Gastroesophageal sphincter (tissue), 4 donors: ENCODE measurements at regions not wholly inside any gene's neighbourhood (a gene's known extent, or its start where the extent isn't known, plus 50 kb on each side); places are given as distances from the start of the nearest gene placed in this dataset.

Source experiments
- ATAC-seq: fragments of 150-250 bp; one replicate; pipeline ENCODE4 v1.9.1; 2016; ENCODE audit warnings: mild to moderate bottlenecking, moderate library complexity
- H3K27ac ChIP-seq, 4 donors: fragments of 200-600 bp; sonication (generic) in 3 of 4; 1 replicate in 3 of 4; 2 replicates in 1 of 4; pipeline ENCODE4 v1.5.1; 2016 to 2019
- H3K27me3 ChIP-seq: fragments of 200-600 bp; sonication (generic); one replicate; pipeline ENCODE4 v1.5.1; 2019
- H3K36me3 ChIP-seq, 2 donors: fragments of 200-600 bp; sonication (generic); one replicate each; pipeline ENCODE4 v1.5.1; 2019; ENCODE audit warnings: control low read depth in 1 of 2
- H3K4me1 ChIP-seq, 3 donors: fragments of 200-600 bp; sonication (generic); 1 replicate in 2 of 3; 2 replicates in 1 of 3; pipeline ENCODE4 v1.5.1; 2016 to 2019; ENCODE audit warnings: control low read depth in 2 of 3
- H3K4me3 ChIP-seq, 2 donors: fragments of 200-600 bp; sonication (generic); one replicate each; pipeline ENCODE4 v1.5.1; 2019; ENCODE audit warnings: mild to moderate bottlenecking in 1 of 2, moderate library complexity in 1 of 2
- H3K9me3 ChIP-seq, 3 donors: fragments of 200-600 bp; sonication (generic); one replicate each; pipeline ENCODE4 v1.5.1; 2017 to 2019; ENCODE audit warnings: control low read depth in 2 of 3
- CTCF ChIP-seq, 4 experiments: fragments of 200-600 bp in 2 of 4; fragments of 450-650 bp in 2 of 4; sonication (generic) in 1 of 4; IDR thresholded peaks; one replicate each; pipeline ENCODE4 v1.5.1; 2017 to 2019; ENCODE audit warnings: antibody characterized with exemption in 4 of 4, mild to moderate bottlenecking in 2 of 4, moderate library complexity in 2 of 4
- EP300 ChIP-seq: sonication (generic); formaldehyde crosslinking; IDR thresholded peaks from one replicate; pipeline ENCODE4 v1.6.1; 2017; ENCODE audit warnings: antibody characterized with exemption, mild to moderate bottlenecking
- POLR2A ChIP-seq, 2 donors: fragments of 450-650 bp; IDR thresholded peaks; one replicate each; pipeline ENCODE4 v1.6.1; 2017; ENCODE audit warnings: antibody characterized with exemption in 2 of 2, mild to moderate bottlenecking in 2 of 2, moderate library complexity in 1 of 2
- POLR2AphosphoS5 ChIP-seq: sonication (generic); formaldehyde crosslinking; IDR thresholded peaks from one replicate; pipeline ENCODE4 v1.6.1; 2017; ENCODE audit warnings: antibody characterized with exemption
- WGBS, 2 donors: methylation state at CpG; one replicate each; pipeline ENCODE4 v1.1.5; 2018; ENCODE audit warnings: low coverage in 1 of 2; 5-methylcytosine and 5-hydroxymethylcytosine counted together

DNA sequence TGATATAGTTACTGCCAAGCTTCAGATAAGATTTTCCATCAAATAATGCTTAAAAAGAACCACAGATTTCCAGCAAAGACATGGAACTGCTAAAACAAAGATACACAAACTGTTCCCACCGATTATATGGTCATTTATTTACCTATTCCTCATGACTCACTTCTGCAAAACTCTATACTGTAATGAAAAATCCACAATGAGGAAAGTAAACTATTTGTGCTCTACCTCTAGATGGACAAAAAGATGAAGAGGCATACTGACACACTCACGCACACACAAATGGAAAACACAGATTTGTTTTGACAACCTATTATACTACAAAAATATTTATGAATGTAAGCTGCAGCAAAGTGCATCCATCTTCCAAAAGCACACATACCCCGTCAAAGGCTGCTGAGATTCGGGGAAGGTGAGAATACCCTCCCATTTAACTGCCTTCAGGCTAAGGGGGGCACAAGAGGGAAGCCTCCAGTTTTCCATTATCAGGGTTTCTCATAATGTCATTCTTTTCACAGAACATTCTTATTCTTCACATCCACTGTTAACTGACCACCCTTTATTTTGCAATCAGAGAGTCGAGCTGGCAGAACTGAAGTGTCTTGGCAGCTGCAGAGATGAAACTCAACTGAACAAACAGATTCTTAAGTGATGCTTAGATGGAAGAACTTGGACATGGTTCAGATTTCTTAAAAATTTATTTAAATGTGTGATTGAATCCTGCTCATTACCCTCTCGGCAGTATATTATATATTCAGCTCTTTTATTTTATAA, 115.9 kb upstream of the TANK start:
- H3K9me3 ChIP-seq: no peaks in the 10 kb centered on the region
- H3K4me3 ChIP-seq: no peak overlapping the region
- WGBS, 2 donors: 19 to 40% methylated on average over 5 to 6 of the region's 6 CpGs
- H3K4me1 ChIP-seq: peaks cover 3 to 23% (median 4%) of the 10 kb centered on the region in 3 donors
- TF ChIP-seq POLR2AphosphoS5 (no peak), POLR2A (IDR thresholded peaks at IDR 0.05) (no peak), CTCF (IDR thresholded peaks at IDR 0.05) (no peak), EP300 (no peak)
- H3K27me3 ChIP-seq: no peaks in the 10 kb centered on the region
- H3K36me3 ChIP-seq: no peaks in the 10 kb centered on the region
- peak overlapping the region in 2 of 4 donors; percentile 10 to 55 for H3K27ac ChIP-seq
- ATAC-seq: peak; percentile 66

- Histone ChIP-seq H3K27ac (peak overlapping the region in 1 of 4 donors; percentile 55), H3K27me3 (no peaks in the 10 kb centered on the region), H3K36me3 (no peaks in the 10 kb centered on the region), H3K9me3 (no peaks in the 10 kb centered on the region), H3K4me1 (peaks cover 3 to 23% (median 4%) of the 10 kb centered on the region in 3 donors), H3K4me3 (no peak overlapping the region)
- WGBS, 2 donors: 81 to 92% methylated on average over 1 of the region's 1 CpG
- peak; percentile 84 for TF ChIP-seq POLR2AphosphoS5
- no peak for TF ChIP-seq CTCF (IDR thresholded peaks at IDR 0.05)
- ATAC-seq: peak; percentile 90
Measured at GRCh38 chr2:161044921-161045320, 115.3 kb upstream of the TANK start.

DNA sequence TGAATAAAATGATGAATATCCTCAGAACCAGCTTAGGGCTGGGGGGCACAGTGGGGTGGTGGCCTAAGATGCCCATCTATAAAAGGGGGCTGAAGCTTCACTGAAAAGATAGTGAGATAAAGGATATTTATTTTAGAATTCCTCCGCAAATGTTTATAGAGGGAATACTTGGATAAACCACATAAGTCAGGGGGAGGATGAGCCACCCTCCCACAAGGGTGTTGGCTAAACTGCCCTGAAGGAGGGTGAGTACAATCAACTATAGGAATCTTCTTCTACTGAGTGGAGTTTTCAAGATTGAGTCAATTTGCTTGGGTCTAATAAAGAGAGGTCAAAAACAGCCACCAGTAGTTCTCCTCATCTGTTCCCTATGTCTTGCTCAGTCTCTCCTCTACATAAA, 114.5 kb upstream of the TANK start:
- ATAC-seq: no peak
- no peak overlapping the region for H3K27ac ChIP-seq
- no peaks in the 10 kb centered on the region for H3K27me3 ChIP-seq
- TF ChIP-seq EP300 (no peak), POLR2A (IDR thresholded peaks at IDR 0.05) (no peak), CTCF (IDR thresholded peaks at IDR 0.05) (no peak), POLR2AphosphoS5 (no peak)
- H3K9me3 ChIP-seq: no peaks in the 10 kb centered on the region
- no peaks in the 10 kb centered on the region for H3K36me3 ChIP-seq
- H3K4me3 ChIP-seq: no peak overlapping the region
- peaks cover 3 to 23% (median 4%) of the 10 kb centered on the region in 3 donors for H3K4me1 ChIP-seq
- WGBS, 2 donors: 80 to 91% methylated on average over 1 of the region's 1 CpG

GRCh38 chr2:161046876-161047275, 113.4 kb upstream of the TANK start:
- TF ChIP-seq POLR2A (IDR thresholded peaks at IDR 0.05) (no peak), CTCF (IDR thresholded peaks at IDR 0.05) (no peak), EP300 (no peak), POLR2AphosphoS5 (no peak)
- no peak for ATAC-seq
- Histone ChIP-seq H3K27me3 (no peaks in the 10 kb centered on the region), H3K4me1 (peaks cover 3 to 23% (median 4%) of the 10 kb centered on the region in 3 donors), H3K27ac (no peak overlapping the region), H3K4me3 (no peak overlapping the region), H3K36me3 (no peaks in the 10 kb centered on the region), H3K9me3 (no peaks in the 10 kb centered on the region)
- WGBS, 2 donors: 100% methylated on average over 1 to 2 of the region's 2 CpGs

DNA sequence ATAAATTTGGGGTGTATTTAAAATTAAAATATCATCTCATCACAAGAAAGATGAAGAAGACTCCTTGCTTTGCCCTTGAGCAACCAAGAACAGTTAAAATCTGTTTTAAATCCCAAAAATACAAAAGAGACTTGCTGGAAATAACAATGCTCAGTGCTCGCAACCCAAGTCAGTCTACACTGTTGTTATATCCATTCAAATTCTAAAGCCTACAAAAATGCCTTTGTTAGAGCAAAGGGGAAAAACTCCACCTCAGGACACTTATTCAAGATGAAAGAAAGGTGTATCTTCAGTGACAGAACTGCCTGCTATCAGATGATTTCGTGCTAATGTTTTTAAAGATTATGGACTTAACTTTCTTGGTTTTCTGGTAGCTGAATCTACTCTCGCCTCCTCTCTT, 111.9 kb upstream of the TANK start:
- TF ChIP-seq POLR2AphosphoS5: no peak
- TF ChIP-seq POLR2A (IDR thresholded peaks at IDR 0.05): no peak
- TF ChIP-seq EP300: no peak
- TF ChIP-seq CTCF (IDR thresholded peaks at IDR 0.05): no peak
- H3K27me3 ChIP-seq: no peaks in the 10 kb centered on the region
- no peak overlapping the region for H3K27ac ChIP-seq
- no peaks in the 10 kb centered on the region for H3K36me3 ChIP-seq
- WGBS, 2 donors: 60 to 87% methylated on average over 3 of the region's 3 CpGs
- no peaks in the 10 kb centered on the region for H3K9me3 ChIP-seq
- ATAC-seq: no peak
- H3K4me3 ChIP-seq: no peak overlapping the region
- H3K4me1 ChIP-seq: peaks cover 3 to 23% (median 4%) of the 10 kb centered on the region in 3 donors
